Uterus (tissue), 3 donors: ENCODE measurements at regions not wholly inside any gene's neighbourhood (a gene's known extent, or its start where the extent isn't known, plus 50 kb on each side); places are given as distances from the start of the nearest gene placed in this dataset.

Experiments
- DNase-seq, 2 donors: peaks; one replicate each; pipeline ENCODE4 v3.0.0-alpha.2; 2019 to 2020
- H3K27ac ChIP-seq, 2 donors: fragments of 200-600 bp; sonication (generic); 1 replicate in 1 of 2; 2 replicates in 1 of 2; pipeline ENCODE4 v1.5.1; 2016 to 2018
- H3K27me3 ChIP-seq, 2 donors: fragments of 200-600 bp; sonication (generic); one replicate each; pipeline ENCODE4 v1.5.1; 2018 to 2019; ENCODE audit warnings: control low read depth in 1 of 2
- H3K36me3 ChIP-seq, 2 donors: fragments of 200-600 bp; sonication (generic); one replicate each; pipeline ENCODE4 v1.5.1; 2019; ENCODE audit warnings: control low read depth in 1 of 2
- H3K4me1 ChIP-seq, 2 donors: fragments of 200-600 bp; sonication (generic); one replicate each; pipeline ENCODE4 v1.5.1; 2018 to 2019; ENCODE audit warnings: control low read depth in 1 of 2
- H3K4me3 ChIP-seq, 2 donors: fragments of 200-600 bp; sonication (generic); 1 replicate in 1 of 2; 2 replicates in 1 of 2; pipeline ENCODE4 v1.5.1; 2018 to 2019; ENCODE audit warnings: mild to moderate bottlenecking in 1 of 2
- H3K9me3 ChIP-seq, 2 donors: fragments of 200-600 bp; sonication (generic); one replicate each; pipeline ENCODE4 v1.5.1; 2019; ENCODE audit warnings: control low read depth in 1 of 2
- POLR2A ChIP-seq, 2 donors: fragments of 450-650 bp; IDR thresholded peaks; one replicate each; pipeline ENCODE4 v1.6.1; 2016; ENCODE audit warnings: antibody characterized with exemption in 2 of 2, mild to moderate bottlenecking in 1 of 2, moderate library complexity in 1 of 2
- intact Hi-C: fragments of 100-400 bp; cut with DNase I; formaldehyde crosslinking; loops from one replicate; pipeline ENCODE4 v1.15.1; 2023; ENCODE audit warnings: low total_unique reads
- TF ChIP-seq, protein P1 (sequence below), 4 experiments: fragments of 200-600 bp in 2 of 4; fragments of 450-650 bp in 2 of 4; sonication (generic) in 2 of 4; IDR thresholded peaks; one replicate each; pipeline ENCODE4 v1.5.1; 2016 to 2019; ENCODE audit warnings: antibody characterized with exemption in 4 of 4, mild to moderate bottlenecking in 2 of 4, moderate library complexity in 1 of 4
- donor health status: DM: yes; HTN: yes; CAD: no.

DNA sequence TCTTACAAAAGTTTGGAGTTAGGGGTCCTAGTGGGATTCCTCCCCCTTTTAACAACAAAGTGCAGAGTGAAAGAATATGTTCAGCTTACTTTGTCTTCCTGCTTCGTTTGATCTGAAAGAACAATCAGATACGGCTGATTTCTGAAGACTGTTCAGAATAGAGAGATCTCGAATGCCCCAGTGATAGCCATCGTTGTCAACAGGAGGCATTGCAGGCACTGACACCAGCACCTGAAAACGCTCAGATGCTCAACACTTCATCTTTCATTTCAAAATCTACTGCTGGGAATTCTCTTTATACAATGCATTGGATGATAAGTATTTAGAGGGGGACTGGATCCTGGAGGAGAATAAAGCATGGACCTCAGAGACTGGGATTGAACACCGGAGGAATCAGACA lies 186.3 kb upstream of the TENM3 start:
- TF ChIP-seq, protein P1, sequence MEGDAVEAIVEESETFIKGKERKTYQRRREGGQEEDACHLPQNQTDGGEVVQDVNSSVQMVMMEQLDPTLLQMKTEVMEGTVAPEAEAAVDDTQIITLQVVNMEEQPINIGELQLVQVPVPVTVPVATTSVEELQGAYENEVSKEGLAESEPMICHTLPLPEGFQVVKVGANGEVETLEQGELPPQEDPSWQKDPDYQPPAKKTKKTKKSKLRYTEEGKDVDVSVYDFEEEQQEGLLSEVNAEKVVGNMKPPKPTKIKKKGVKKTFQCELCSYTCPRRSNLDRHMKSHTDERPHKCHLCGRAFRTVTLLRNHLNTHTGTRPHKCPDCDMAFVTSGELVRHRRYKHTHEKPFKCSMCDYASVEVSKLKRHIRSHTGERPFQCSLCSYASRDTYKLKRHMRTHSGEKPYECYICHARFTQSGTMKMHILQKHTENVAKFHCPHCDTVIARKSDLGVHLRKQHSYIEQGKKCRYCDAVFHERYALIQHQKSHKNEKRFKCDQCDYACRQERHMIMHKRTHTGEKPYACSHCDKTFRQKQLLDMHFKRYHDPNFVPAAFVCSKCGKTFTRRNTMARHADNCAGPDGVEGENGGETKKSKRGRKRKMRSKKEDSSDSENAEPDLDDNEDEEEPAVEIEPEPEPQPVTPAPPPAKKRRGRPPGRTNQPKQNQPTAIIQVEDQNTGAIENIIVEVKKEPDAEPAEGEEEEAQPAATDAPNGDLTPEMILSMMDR (IDR thresholded peaks at IDR 0.05): no peak
- TF ChIP-seq POLR2A (IDR thresholded peaks at IDR 0.05): no peak
- H3K9me3 ChIP-seq: no peaks in the 10 kb centered on the region
- DNase-seq: no peak
- no peaks in the 10 kb centered on the region for H3K4me1 ChIP-seq
- H3K27me3 ChIP-seq: no peaks in the 10 kb centered on the region
- no peaks in the 10 kb centered on the region for H3K36me3 ChIP-seq
- intact Hi-C loops: no loop called here
- no peak overlapping the region for H3K4me3 ChIP-seq
- H3K27ac ChIP-seq: no peak overlapping the region

DNA sequence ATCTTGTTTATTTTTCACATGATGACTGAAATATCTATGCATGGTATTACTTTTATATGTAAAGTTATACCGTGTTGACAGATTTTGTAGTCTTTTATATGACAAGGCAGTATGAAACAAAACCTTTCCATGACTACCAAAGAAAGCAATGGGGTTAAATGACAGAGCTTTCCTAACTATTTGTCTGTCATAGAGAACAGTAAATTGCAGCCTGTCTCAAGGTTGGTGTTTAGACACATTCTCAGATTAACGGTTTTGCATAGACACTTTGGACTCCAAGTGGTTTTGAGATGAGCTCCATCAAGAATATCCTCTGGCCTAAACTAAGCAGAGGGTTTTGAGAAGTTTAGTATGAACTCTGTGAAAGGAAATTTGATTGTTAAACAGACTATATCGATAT lies 180.7 kb upstream of the TENM3 start:
- no peak for TF ChIP-seq POLR2A (IDR thresholded peaks at IDR 0.05)
- TF ChIP-seq, protein P1 (IDR thresholded peaks at IDR 0.05): no peak
- intact Hi-C loops: no loop called here
- no peaks in the 10 kb centered on the region for H3K9me3 ChIP-seq
- no peak for DNase-seq
- no peak overlapping the region for H3K4me3 ChIP-seq
- no peaks in the 10 kb centered on the region for H3K36me3 ChIP-seq
- H3K27me3 ChIP-seq: no peaks in the 10 kb centered on the region
- no peak overlapping the region for H3K27ac ChIP-seq
- no peaks in the 10 kb centered on the region for H3K4me1 ChIP-seq

DNA sequence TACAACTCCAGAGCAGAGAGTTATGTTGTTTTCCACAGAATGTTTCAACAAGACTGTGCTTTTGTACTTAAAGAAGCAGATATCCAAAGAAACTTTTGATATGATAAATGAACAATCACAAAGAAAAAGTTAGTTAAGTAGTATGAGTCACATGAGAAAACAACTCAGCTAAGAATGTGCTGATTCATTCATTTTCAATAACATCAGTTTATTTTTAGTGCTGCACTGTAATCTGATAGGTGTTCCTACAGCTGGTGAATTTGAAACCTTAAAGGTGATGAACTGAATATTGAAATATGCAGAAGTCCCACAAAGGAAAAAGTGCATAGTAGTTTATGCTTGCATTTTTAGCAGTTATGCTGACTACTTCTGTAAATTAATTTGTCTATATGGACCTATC lies 180.3 kb upstream of the TENM3 start:
- TF ChIP-seq, protein P1 (IDR thresholded peaks at IDR 0.05): no peak
- no peak for TF ChIP-seq POLR2A (IDR thresholded peaks at IDR 0.05)
- Histone ChIP-seq H3K9me3 (no peaks in the 10 kb centered on the region), H3K36me3 (no peaks in the 10 kb centered on the region), H3K4me3 (no peak overlapping the region), H3K4me1 (no peaks in the 10 kb centered on the region), H3K27me3 (no peaks in the 10 kb centered on the region), H3K27ac (no peak overlapping the region)
- DNase-seq: no peak
- intact Hi-C loops: no loop called here

DNA sequence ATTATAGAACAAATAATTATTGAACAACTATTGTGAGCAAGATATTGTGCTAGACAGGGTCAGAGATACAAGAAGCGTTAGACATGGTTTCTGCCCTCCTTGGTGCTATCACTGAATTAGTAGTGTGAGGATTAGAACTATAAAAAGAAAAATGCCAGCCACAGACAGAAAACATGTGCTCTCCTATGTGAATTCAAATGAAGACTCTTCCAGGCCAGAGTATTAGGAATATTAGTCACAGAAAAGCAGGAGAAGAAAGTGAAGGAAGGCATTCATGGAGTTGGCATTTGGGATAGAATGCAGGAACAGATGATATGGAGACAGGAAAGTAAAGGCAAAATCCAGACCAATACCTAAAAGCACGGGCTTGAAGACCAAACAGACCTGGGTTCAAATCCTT lies 179.6 kb upstream of the TENM3 start:
- intact Hi-C loops: no loop called here
- TF ChIP-seq, protein P1 (IDR thresholded peaks at IDR 0.05): no peak
- TF ChIP-seq POLR2A (IDR thresholded peaks at IDR 0.05): no peak

DNA sequence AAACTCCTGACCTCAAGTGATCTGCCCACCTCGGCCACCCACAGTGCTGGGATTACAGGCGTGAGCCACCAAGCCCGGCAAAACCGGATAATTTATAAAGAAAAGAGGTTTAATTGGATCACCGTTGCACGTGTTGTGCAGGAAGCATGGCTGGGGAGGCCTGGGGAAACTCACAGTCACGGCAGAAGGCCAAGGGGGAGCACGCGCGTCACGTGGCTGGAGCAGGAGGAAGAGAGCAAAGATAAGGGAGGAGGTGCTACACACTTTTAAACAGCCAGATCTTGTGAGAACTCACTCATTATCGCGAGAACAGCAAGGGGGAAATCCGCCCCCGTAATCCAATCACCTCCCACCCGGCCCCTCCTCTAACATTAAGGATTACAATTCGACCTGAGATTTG lies 177.9 kb upstream of the TENM3 start:
- DNase-seq: no peak
- Histone ChIP-seq H3K27ac (no peak overlapping the region), H3K27me3 (no peaks in the 10 kb centered on the region), H3K36me3 (no peaks in the 10 kb centered on the region), H3K9me3 (no peaks in the 10 kb centered on the region), H3K4me3 (no peak overlapping the region), H3K4me1 (no peaks in the 10 kb centered on the region)
- TF ChIP-seq, protein P1 (IDR thresholded peaks at IDR 0.05): no peak
- no peak for TF ChIP-seq POLR2A (IDR thresholded peaks at IDR 0.05)
- intact Hi-C loops: no loop called here

More for the DNA sequence above, 179.6 kb upstream of the TENM3 start:
- H3K27me3 ChIP-seq: no peaks in the 10 kb centered on the region
- H3K36me3 ChIP-seq: no peaks in the 10 kb centered on the region
- no peaks in the 10 kb centered on the region for H3K9me3 ChIP-seq
- DNase-seq: no peak
- no peak overlapping the region for H3K4me3 ChIP-seq
- no peak overlapping the region for H3K27ac ChIP-seq
- no peaks in the 10 kb centered on the region for H3K4me1 ChIP-seq
